ENCODE measurements at regions not wholly inside any gene's neighbourhood (a gene's known extent, or its start where the extent isn't known, plus 50 kb on each side); places are given as distances from the start of the nearest gene placed in this dataset.
"Not testable (repeated sequence)": the region's sequence is repeated elsewhere in the genome, so short reads cannot be mapped to it uniquely, and the experiment has no call there.

GRCh38 chr3:145263458-145263857 is 897.5 kb downstream of the PLOD2 start:
- not testable (repeated sequence) for H3K27ac ChIP-seq (ENCODE audit: low read length); H3K4me3 ChIP-seq (ENCODE audit: low read depth in 1 of 2, low read length in 2 of 2); H3K4me1 ChIP-seq (ENCODE audit: control insufficient read depth in 1 of 2, insufficient read depth in 2 of 2, low read length in 2 of 2); H3K27me3 ChIP-seq (ENCODE audit: low read depth, low read length); H3K9me3 ChIP-seq (ENCODE audit: control insufficient read depth in 1 of 2, low read length in 2 of 2); H3K36me3 ChIP-seq (ENCODE audit: control insufficient read depth in 1 of 2, insufficient read depth in 2 of 2, low read length in 2 of 2)

- Histone ChIP-seq H3K27ac (ENCODE audit: low read length) (no peak overlapping the region), H3K4me3 (ENCODE audit: low read depth in 1 of 2, low read length in 2 of 2) (no peak overlapping the region), H3K4me1 (ENCODE audit: control insufficient read depth in 1 of 2, insufficient read depth in 2 of 2, low read length in 2 of 2) (no peaks in the 10 kb centered on the region), H3K9me3 (ENCODE audit: control insufficient read depth in 1 of 2, low read length in 2 of 2) (no peaks in the 10 kb centered on the region), H3K36me3 (ENCODE audit: control insufficient read depth in 1 of 2, insufficient read depth in 2 of 2, low read length in 2 of 2) (no peaks in the 10 kb centered on the region), H3K27me3 (ENCODE audit: low read depth, low read length) (no peaks in the 10 kb centered on the region)
Observed at GRCh38 chr3:145266368-145266767, 894.6 kb downstream of the PLOD2 start.

- peaks cover 0 to 3% of the 10 kb centered on the region in 2 donors for H3K4me1 ChIP-seq (ENCODE audit: control insufficient read depth in 1 of 2, insufficient read depth in 2 of 2, low read length in 2 of 2)
- H3K9me3 ChIP-seq (ENCODE audit: control insufficient read depth in 1 of 2, low read length in 2 of 2): no peaks in the 10 kb centered on the region
- no peak overlapping the region for H3K4me3 ChIP-seq (ENCODE audit: low read depth in 1 of 2, low read length in 2 of 2)
- H3K36me3 ChIP-seq (ENCODE audit: control insufficient read depth in 1 of 2, insufficient read depth in 2 of 2, low read length in 2 of 2): no peaks in the 10 kb centered on the region
- no peaks in the 10 kb centered on the region for H3K27me3 ChIP-seq (ENCODE audit: low read depth, low read length)
- no peak overlapping the region for H3K27ac ChIP-seq (ENCODE audit: low read length)
Observed at GRCh38 chr3:145269106-145269505, 891.9 kb downstream of the PLOD2 start.

- Histone ChIP-seq H3K4me3 (ENCODE audit: low read depth in 1 of 2, low read length in 2 of 2) (no peak overlapping the region), H3K4me1 (ENCODE audit: control insufficient read depth in 1 of 2, insufficient read depth in 2 of 2, low read length in 2 of 2) (peaks cover 0 to 3% of the 10 kb centered on the region in 2 donors), H3K27ac (ENCODE audit: low read length) (no peak overlapping the region), H3K9me3 (ENCODE audit: control insufficient read depth in 1 of 2, low read length in 2 of 2) (peaks cover 0 to 10% of the 10 kb centered on the region in 2 donors), H3K27me3 (ENCODE audit: low read depth, low read length) (no peaks in the 10 kb centered on the region), H3K36me3 (ENCODE audit: control insufficient read depth in 1 of 2, insufficient read depth in 2 of 2, low read length in 2 of 2) (no peaks in the 10 kb centered on the region)
Observed at GRCh38 chr3:145272684-145273083, 888.3 kb downstream of the PLOD2 start.

- Histone ChIP-seq H3K27me3 (ENCODE audit: low read depth, low read length) (no peaks in the 10 kb centered on the region), H3K9me3 (ENCODE audit: control insufficient read depth in 1 of 2, low read length in 2 of 2) (no peaks in the 10 kb centered on the region), H3K4me3 (ENCODE audit: low read depth in 1 of 2, low read length in 2 of 2) (no peak overlapping the region), H3K4me1 (ENCODE audit: control insufficient read depth in 1 of 2, insufficient read depth in 2 of 2, low read length in 2 of 2) (no peaks in the 10 kb centered on the region), H3K36me3 (ENCODE audit: control insufficient read depth in 1 of 2, insufficient read depth in 2 of 2, low read length in 2 of 2) (no peaks in the 10 kb centered on the region), H3K27ac (ENCODE audit: low read length) (no peak overlapping the region)
Observed at GRCh38 chr3:145282505-145282904, 878.5 kb downstream of the PLOD2 start.

- H3K4me1 ChIP-seq (ENCODE audit: control insufficient read depth in 1 of 2, insufficient read depth in 2 of 2, low read length in 2 of 2): no peaks in the 10 kb centered on the region
Observed at GRCh38 chr3:145286937-145287336, 874.0 kb downstream of the PLOD2 start.

GRCh38 chr3:145290010-145290409 is 871.0 kb downstream of the PLOD2 start:
- Histone ChIP-seq H3K27me3 (ENCODE audit: low read depth, low read length) (no peaks in the 10 kb centered on the region), H3K4me1 (ENCODE audit: control insufficient read depth in 1 of 2, insufficient read depth in 2 of 2, low read length in 2 of 2) (no peaks in the 10 kb centered on the region), H3K36me3 (ENCODE audit: control insufficient read depth in 1 of 2, insufficient read depth in 2 of 2, low read length in 2 of 2) (no peaks in the 10 kb centered on the region), H3K27ac (ENCODE audit: low read length) (no peak overlapping the region), H3K4me3 (ENCODE audit: low read depth in 1 of 2, low read length in 2 of 2) (no peak overlapping the region), H3K9me3 (ENCODE audit: control insufficient read depth in 1 of 2, low read length in 2 of 2) (no peaks in the 10 kb centered on the region)

More at GRCh38 chr3:145286937-145287336, 874.0 kb downstream of the PLOD2 start:
- no peak overlapping the region for H3K4me3 ChIP-seq (ENCODE audit: low read depth in 1 of 2, low read length in 2 of 2)
- no peaks in the 10 kb centered on the region for H3K9me3 ChIP-seq (ENCODE audit: control insufficient read depth in 1 of 2, low read length in 2 of 2)
- no peaks in the 10 kb centered on the region for H3K36me3 ChIP-seq (ENCODE audit: control insufficient read depth in 1 of 2, insufficient read depth in 2 of 2, low read length in 2 of 2)
- no peaks in the 10 kb centered on the region for H3K27me3 ChIP-seq (ENCODE audit: low read depth, low read length)
- no peak overlapping the region for H3K27ac ChIP-seq (ENCODE audit: low read length)

- Histone ChIP-seq H3K9me3 (ENCODE audit: control insufficient read depth in 1 of 2, low read length in 2 of 2) (no peaks in the 10 kb centered on the region), H3K27ac (ENCODE audit: low read length) (no peak overlapping the region), H3K4me1 (ENCODE audit: control insufficient read depth in 1 of 2, insufficient read depth in 2 of 2, low read length in 2 of 2) (no peaks in the 10 kb centered on the region), H3K4me3 (ENCODE audit: low read depth in 1 of 2, low read length in 2 of 2) (no peak overlapping the region), H3K27me3 (ENCODE audit: low read depth, low read length) (no peaks in the 10 kb centered on the region), H3K36me3 (ENCODE audit: control insufficient read depth in 1 of 2, insufficient read depth in 2 of 2, low read length in 2 of 2) (no peaks in the 10 kb centered on the region)
Observed at GRCh38 chr3:145294572-145294971, 866.4 kb downstream of the PLOD2 start.

GRCh38 chr3:145307272-145307671 is 853.7 kb downstream of the PLOD2 start:
- Histone ChIP-seq H3K27me3 (ENCODE audit: low read depth, low read length) (no peaks in the 10 kb centered on the region), H3K27ac (ENCODE audit: low read length) (no peak overlapping the region), H3K4me1 (ENCODE audit: control insufficient read depth in 1 of 2, insufficient read depth in 2 of 2, low read length in 2 of 2) (no peaks in the 10 kb centered on the region), H3K4me3 (ENCODE audit: low read depth in 1 of 2, low read length in 2 of 2) (no peak overlapping the region), H3K36me3 (ENCODE audit: control insufficient read depth in 1 of 2, insufficient read depth in 2 of 2, low read length in 2 of 2) (no peaks in the 10 kb centered on the region), H3K9me3 (ENCODE audit: control insufficient read depth in 1 of 2, low read length in 2 of 2) (peaks cover 0 to 2% of the 10 kb centered on the region in 2 donors)

GRCh38 chr3:145313751-145314150 is 847.2 kb downstream of the PLOD2 start:
- H3K4me1 ChIP-seq (ENCODE audit: control insufficient read depth in 1 of 2, insufficient read depth in 2 of 2, low read length in 2 of 2): no peaks in the 10 kb centered on the region

GRCh38 chr3:145316253-145316652 is 844.7 kb downstream of the PLOD2 start:
- not testable (repeated sequence) for H3K27me3 ChIP-seq (ENCODE audit: low read depth, low read length); H3K36me3 ChIP-seq (ENCODE audit: control insufficient read depth in 1 of 2, insufficient read depth in 2 of 2, low read length in 2 of 2); H3K4me1 ChIP-seq (ENCODE audit: control insufficient read depth in 1 of 2, insufficient read depth in 2 of 2, low read length in 2 of 2); H3K4me3 ChIP-seq (ENCODE audit: low read depth in 1 of 2, low read length in 2 of 2); H3K9me3 ChIP-seq (ENCODE audit: control insufficient read depth in 1 of 2, low read length in 2 of 2); H3K27ac ChIP-seq (ENCODE audit: low read length)

More at GRCh38 chr3:145313751-145314150, 847.2 kb downstream of the PLOD2 start:
- no peaks in the 10 kb centered on the region for H3K36me3 ChIP-seq (ENCODE audit: control insufficient read depth in 1 of 2, insufficient read depth in 2 of 2, low read length in 2 of 2)
- H3K4me3 ChIP-seq (ENCODE audit: low read depth in 1 of 2, low read length in 2 of 2): no peak overlapping the region
- H3K27ac ChIP-seq (ENCODE audit: low read length): no peak overlapping the region
- no peaks in the 10 kb centered on the region for H3K27me3 ChIP-seq (ENCODE audit: low read depth, low read length)
- H3K9me3 ChIP-seq (ENCODE audit: control insufficient read depth in 1 of 2, low read length in 2 of 2): peaks cover 0 to 5% of the 10 kb centered on the region in 2 donors

GRCh38 chr3:145326666-145327065 is 834.3 kb downstream of the PLOD2 start:
- H3K4me1 ChIP-seq (ENCODE audit: control insufficient read depth in 1 of 2, insufficient read depth in 2 of 2, low read length in 2 of 2): no peaks in the 10 kb centered on the region
- no peaks in the 10 kb centered on the region for H3K36me3 ChIP-seq (ENCODE audit: control insufficient read depth in 1 of 2, insufficient read depth in 2 of 2, low read length in 2 of 2)
- H3K27me3 ChIP-seq (ENCODE audit: low read depth, low read length): no peaks in the 10 kb centered on the region
- H3K9me3 ChIP-seq (ENCODE audit: control insufficient read depth in 1 of 2, low read length in 2 of 2): no peaks in the 10 kb centered on the region
- H3K4me3 ChIP-seq (ENCODE audit: low read depth in 1 of 2, low read length in 2 of 2): no peak overlapping the region
- no peak overlapping the region for H3K27ac ChIP-seq (ENCODE audit: low read length)

Data from muscle layer of duodenum (tissue), 2 donors.